ENCODE measurements at regions not wholly inside any gene's neighbourhood (a gene's known extent, or its start where the extent isn't known, plus 50 kb on each side); places are given as distances from the start of the nearest gene placed in this dataset.

DNA sequence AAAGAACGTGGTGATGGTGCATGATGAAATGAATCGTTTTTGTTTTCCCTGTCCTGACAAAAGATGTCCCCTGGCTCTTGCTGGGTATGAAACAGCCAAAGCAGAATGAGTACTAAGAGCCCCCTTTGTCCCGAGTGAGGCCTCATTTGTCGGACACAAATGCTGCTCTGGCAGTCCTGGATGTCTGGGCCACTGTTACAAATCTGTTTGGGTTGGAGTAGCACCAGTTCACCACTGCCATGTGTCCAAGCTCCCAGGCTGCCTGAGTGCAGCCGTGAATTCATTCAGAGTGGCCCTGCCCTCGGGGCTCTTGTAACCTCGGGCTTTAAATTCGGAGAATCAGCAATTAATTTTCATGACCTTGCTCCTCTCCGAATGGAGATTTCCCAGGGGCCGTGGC is 182.4 kb downstream of the NUFIP1 start (continued):
- TF ChIP-seq, protein P1, sequence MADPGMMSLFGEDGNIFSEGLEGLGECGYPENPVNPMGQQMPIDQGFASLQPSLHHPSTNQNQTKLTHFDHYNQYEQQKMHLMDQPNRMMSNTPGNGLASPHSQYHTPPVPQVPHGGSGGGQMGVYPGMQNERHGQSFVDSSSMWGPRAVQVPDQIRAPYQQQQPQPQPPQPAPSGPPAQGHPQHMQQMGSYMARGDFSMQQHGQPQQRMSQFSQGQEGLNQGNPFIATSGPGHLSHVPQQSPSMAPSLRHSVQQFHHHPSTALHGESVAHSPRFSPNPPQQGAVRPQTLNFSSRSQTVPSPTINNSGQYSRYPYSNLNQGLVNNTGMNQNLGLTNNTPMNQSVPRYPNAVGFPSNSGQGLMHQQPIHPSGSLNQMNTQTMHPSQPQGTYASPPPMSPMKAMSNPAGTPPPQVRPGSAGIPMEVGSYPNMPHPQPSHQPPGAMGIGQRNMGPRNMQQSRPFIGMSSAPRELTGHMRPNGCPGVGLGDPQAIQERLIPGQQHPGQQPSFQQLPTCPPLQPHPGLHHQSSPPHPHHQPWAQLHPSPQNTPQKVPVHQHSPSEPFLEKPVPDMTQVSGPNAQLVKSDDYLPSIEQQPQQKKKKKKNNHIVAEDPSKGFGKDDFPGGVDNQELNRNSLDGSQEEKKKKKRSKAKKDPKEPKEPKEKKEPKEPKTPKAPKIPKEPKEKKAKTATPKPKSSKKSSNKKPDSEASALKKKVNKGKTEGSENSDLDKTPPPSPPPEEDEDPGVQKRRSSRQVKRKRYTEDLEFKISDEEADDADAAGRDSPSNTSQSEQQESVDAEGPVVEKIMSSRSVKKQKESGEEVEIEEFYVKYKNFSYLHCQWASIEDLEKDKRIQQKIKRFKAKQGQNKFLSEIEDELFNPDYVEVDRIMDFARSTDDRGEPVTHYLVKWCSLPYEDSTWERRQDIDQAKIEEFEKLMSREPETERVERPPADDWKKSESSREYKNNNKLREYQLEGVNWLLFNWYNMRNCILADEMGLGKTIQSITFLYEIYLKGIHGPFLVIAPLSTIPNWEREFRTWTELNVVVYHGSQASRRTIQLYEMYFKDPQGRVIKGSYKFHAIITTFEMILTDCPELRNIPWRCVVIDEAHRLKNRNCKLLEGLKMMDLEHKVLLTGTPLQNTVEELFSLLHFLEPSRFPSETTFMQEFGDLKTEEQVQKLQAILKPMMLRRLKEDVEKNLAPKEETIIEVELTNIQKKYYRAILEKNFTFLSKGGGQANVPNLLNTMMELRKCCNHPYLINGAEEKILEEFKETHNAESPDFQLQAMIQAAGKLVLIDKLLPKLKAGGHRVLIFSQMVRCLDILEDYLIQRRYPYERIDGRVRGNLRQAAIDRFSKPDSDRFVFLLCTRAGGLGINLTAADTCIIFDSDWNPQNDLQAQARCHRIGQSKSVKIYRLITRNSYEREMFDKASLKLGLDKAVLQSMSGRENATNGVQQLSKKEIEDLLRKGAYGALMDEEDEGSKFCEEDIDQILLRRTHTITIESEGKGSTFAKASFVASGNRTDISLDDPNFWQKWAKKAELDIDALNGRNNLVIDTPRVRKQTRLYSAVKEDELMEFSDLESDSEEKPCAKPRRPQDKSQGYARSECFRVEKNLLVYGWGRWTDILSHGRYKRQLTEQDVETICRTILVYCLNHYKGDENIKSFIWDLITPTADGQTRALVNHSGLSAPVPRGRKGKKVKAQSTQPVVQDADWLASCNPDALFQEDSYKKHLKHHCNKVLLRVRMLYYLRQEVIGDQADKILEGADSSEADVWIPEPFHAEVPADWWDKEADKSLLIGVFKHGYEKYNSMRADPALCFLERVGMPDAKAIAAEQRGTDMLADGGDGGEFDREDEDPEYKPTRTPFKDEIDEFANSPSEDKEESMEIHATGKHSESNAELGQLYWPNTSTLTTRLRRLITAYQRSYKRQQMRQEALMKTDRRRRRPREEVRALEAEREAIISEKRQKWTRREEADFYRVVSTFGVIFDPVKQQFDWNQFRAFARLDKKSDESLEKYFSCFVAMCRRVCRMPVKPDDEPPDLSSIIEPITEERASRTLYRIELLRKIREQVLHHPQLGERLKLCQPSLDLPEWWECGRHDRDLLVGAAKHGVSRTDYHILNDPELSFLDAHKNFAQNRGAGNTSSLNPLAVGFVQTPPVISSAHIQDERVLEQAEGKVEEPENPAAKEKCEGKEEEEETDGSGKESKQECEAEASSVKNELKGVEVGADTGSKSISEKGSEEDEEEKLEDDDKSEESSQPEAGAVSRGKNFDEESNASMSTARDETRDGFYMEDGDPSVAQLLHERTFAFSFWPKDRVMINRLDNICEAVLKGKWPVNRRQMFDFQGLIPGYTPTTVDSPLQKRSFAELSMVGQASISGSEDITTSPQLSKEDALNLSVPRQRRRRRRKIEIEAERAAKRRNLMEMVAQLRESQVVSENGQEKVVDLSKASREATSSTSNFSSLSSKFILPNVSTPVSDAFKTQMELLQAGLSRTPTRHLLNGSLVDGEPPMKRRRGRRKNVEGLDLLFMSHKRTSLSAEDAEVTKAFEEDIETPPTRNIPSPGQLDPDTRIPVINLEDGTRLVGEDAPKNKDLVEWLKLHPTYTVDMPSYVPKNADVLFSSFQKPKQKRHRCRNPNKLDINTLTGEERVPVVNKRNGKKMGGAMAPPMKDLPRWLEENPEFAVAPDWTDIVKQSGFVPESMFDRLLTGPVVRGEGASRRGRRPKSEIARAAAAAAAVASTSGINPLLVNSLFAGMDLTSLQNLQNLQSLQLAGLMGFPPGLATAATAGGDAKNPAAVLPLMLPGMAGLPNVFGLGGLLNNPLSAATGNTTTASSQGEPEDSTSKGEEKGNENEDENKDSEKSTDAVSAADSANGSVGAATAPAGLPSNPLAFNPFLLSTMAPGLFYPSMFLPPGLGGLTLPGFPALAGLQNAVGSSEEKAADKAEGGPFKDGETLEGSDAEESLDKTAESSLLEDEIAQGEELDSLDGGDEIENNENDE (IDR thresholded peaks at IDR 0.05; ENCODE audit: insufficient replicate concordance, low read length): no peak
- TF ChIP-seq TAF7 (optimal IDR thresholded peaks at IDR 0.05; ENCODE audit: borderline replicate concordance, low read depth, low read length) (no peak), BACH1 (IDR thresholded peaks at IDR 0.05; ENCODE audit: low read length) (no peak), CREB1 (IDR thresholded peaks at IDR 0.05) (no peak), SUZ12 (IDR thresholded peaks at IDR 0.05; ENCODE audit: low read length) (no peak), SAP30 (IDR thresholded peaks at IDR 0.05; ENCODE audit: insufficient read depth, insufficient replicate concordance, low read length) (no peak), TEAD4 (IDR thresholded peaks at IDR 0.05; ENCODE audit: low read depth, low read length) (no peak), HDAC6 (IDR thresholded peaks at IDR 0.05; ENCODE audit: low read depth, low read length) (no peak), PHF8 (conservative IDR thresholded peaks at IDR 0.05; ENCODE audit: low read depth, low read length) (no peak), BCL11A (IDR thresholded peaks at IDR 0.05; ENCODE audit: low read depth in 2 of 2, low read length in 2 of 2) (no peak)
